ENCODE measurements at regions not wholly inside any gene's neighbourhood (a gene's known extent, or its start where the extent isn't known, plus 50 kb on each side); places are given as distances from the start of the nearest gene placed in this dataset.

GRCh38 chr10:10829576-10829975, 188.1 kb upstream of the CELF2 start:
- TF ChIP-seq CTCF (IDR thresholded peaks at IDR 0.05) (no peak), POLR2A (IDR thresholded peaks at IDR 0.05) (no peak)

Measured in esophagus squamous epithelium (tissue), 4 donors.